Skeletal muscle tissue (tissue), 3 donors: ENCODE measurements at regions not wholly inside any gene's neighbourhood (a gene's known extent, or its start where the extent isn't known, plus 50 kb on each side); places are given as distances from the start of the nearest gene placed in this dataset.

Experiments used
- H3K27ac ChIP-seq: one replicate; pipeline ENCODE4 v1.7.0; 2013; ENCODE audit warnings: mild to moderate bottlenecking, low read depth, low read length, inconsistent platforms
- H3K27me3 ChIP-seq, 3 donors: one replicate each; pipeline ENCODE4 v1.7.0; 2013; ENCODE audit warnings: low read length in 3 of 3; ENCODE audit not compliant: control insufficient read depth in 3 of 3, insufficient read depth in 3 of 3
- H3K36me3 ChIP-seq, 3 donors: one replicate each; pipeline ENCODE4 v1.7.0; 2013; ENCODE audit warnings: low read length in 3 of 3; ENCODE audit not compliant: control insufficient read depth in 3 of 3, insufficient read depth in 3 of 3
- H3K4me1 ChIP-seq, 3 donors: one replicate each; pipeline ENCODE4 v1.7.0; 2013; ENCODE audit warnings: low read length in 3 of 3, mild to moderate bottlenecking in 3 of 3; ENCODE audit not compliant: control insufficient read depth in 3 of 3, insufficient read depth in 3 of 3
- H3K4me3 ChIP-seq, 3 donors: one replicate each; pipeline ENCODE4 v1.7.0; 2013; ENCODE audit warnings: low read length in 3 of 3
- H3K9ac ChIP-seq, 3 donors: one replicate each; pipeline ENCODE4 v1.7.0; 2013; ENCODE audit warnings: low read length in 3 of 3, mild to moderate bottlenecking in 3 of 3, moderate library complexity in 2 of 3, low read depth in 1 of 3
- H3K9me3 ChIP-seq, 3 donors: one replicate each; pipeline ENCODE4 v1.7.0; 2013; ENCODE audit warnings: low read length in 3 of 3; ENCODE audit not compliant: control insufficient read depth in 3 of 3
- donor health status: Osteomylitis.

DNA sequence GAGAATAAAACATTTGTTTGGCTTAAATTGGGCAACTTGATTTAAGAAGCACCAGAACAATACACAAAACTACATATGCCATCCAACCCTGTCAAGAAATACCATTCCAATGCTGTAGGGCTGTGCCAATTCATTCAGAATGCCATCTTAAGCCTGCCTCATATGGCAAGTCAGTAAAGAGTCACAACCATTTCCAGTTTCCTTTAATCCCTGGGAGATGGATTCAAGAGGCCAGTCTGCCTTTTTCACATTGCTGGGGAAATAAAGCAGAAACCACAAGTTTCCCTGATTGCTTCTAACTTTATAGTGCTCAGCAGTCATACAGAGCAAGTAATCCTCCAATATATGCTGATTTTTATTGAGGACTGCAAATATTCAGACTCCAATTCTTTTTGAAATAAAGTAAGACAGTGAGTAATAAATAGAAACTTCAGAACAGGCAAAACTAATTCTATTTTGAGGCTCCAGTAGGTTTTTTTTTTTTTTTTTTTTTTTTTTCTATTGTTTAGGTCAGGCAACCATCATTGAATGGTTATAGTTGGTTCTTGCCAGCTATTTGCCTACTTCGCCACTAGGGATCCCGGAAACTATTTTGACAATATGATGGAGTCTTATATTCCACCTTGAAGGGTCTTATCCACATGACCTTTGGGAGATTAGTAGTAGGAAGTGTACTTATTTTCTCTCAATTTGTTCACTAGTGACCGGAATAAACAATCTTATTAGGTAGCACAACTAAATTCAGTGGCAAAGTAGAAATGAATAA, 400.9 kb upstream of the MEF2C start:
- no peak overlapping the region for H3K27ac ChIP-seq
- H3K27me3 ChIP-seq: no peaks in the 10 kb centered on the region
- no peak overlapping the region for H3K9ac ChIP-seq
- no peaks in the 10 kb centered on the region for H3K9me3 ChIP-seq
- H3K36me3 ChIP-seq: no peaks in the 10 kb centered on the region
- H3K4me3 ChIP-seq: no peak overlapping the region
- H3K4me1 ChIP-seq: peaks cover 14 to 24% (median 15%) of the 10 kb centered on the region in 3 donors

DNA sequence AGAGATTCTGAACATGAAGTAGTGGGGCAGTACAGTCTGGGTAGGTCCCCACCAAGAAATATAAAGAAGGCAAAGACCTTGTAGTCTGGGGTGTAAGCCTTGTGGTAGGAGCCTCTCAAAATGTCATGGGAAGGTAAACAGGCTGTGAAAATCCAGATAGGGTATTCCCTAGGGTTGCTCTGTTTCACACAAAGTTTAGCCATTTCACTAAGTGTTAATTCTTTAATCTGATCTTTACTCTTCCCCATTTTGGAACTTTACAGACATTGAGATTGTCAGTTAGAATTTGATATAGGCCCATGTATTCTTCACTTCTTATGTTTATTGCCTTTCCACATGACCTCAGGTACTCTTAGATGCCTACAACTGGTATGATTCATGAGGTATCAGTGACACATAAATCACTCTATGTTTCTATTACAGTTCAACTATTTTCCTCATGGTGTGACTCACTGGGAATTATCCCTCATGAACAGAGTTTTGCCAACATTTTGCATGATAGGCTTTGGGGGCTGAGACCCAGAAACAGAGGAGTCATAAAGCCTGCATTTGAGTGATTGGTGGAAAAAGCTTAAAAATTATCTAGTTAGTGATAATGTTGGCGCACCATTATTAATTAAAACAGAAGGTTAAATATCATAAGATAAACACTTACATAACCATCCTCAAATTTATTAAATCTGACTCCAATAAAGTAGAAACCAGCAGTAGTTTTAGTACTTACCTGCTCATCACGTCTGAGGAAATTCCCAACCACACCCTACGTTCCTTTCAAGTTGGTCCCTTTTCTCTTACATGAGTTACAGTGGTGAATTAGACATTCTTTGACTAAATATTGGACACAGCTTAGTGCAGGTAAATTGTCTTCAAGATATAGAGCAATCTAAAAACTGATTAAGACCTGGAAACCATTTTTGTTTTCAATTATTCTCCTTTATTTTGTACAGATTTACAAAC, 399.8 kb upstream of the MEF2C start:
- Histone ChIP-seq H3K36me3 (no peaks in the 10 kb centered on the region), H3K4me3 (no peak overlapping the region), H3K27ac (no peak overlapping the region), H3K9me3 (no peaks in the 10 kb centered on the region), H3K27me3 (no peaks in the 10 kb centered on the region), H3K4me1 (peaks cover 14 to 24% (median 15%) of the 10 kb centered on the region in 3 donors), H3K9ac (no peak overlapping the region)

DNA sequence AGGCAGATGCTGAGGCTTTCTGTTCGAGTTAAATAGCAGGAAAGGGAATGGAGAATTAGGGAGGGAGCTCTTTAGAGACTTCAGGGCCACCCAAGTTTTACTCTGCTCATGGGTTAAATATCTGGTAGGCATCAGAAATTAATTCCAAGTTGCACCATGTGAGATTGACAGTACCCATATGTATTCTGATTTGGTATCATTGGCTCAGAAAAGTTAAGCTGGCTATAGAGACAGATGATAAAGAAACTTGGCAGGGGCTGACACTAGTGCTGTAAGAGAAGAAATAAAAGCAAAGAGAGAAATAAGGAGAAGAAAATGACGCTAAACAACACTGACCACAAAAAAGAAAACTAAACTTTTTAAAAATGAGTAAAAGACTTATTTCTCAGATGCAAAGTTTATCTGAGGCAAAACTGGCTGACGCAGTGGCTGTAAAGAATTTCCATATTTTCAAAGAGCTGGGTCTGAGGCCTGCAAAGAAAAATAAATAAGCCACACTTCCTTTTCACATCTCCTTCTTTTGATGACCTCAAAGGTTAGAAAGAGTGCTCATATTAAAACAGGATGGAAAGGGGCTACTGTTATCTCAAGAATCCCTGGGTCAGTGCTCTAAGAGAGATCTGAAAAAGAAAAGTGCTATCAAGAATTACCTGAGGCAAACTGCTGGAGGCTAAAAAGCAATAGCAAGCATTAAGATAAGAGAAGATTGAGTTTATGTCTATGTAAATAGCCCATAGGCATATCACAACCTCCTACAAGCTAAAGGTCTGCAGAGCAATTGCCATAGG, 399.0 kb upstream of the MEF2C start:
- H3K36me3 ChIP-seq: no peaks in the 10 kb centered on the region
- H3K4me1 ChIP-seq: peaks cover 14 to 24% (median 15%) of the 10 kb centered on the region in 3 donors
- H3K9me3 ChIP-seq: no peaks in the 10 kb centered on the region
- H3K9ac ChIP-seq: no peak overlapping the region
- H3K4me3 ChIP-seq: no peak overlapping the region
- H3K27ac ChIP-seq: no peak overlapping the region
- no peaks in the 10 kb centered on the region for H3K27me3 ChIP-seq

DNA sequence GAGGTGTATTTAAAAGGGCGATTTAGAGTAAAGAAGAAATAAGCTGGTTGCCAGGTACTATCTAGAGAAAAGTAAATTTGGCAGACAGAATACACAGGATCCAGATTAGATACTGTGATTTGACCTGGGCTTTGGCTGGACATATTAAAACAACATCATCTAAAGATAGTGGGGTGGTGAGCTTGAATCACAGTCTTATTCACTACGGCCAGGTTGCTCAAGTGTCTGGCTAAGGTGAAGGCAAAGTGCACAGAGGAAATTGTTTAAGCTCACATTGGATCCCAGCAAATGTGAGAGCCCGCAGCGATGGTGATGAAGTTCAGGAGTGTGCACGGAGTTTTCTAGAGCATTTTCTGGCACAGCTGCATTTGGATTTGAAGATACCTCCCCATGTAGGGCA, 398.2 kb upstream of the MEF2C start:
- H3K27ac ChIP-seq: no peak overlapping the region
- H3K9me3 ChIP-seq: no peaks in the 10 kb centered on the region
- peaks cover 14 to 24% (median 15%) of the 10 kb centered on the region in 3 donors for H3K4me1 ChIP-seq
- no peaks in the 10 kb centered on the region for H3K27me3 ChIP-seq
- H3K4me3 ChIP-seq: no peak overlapping the region
- H3K9ac ChIP-seq: no peak overlapping the region
- no peaks in the 10 kb centered on the region for H3K36me3 ChIP-seq

DNA sequence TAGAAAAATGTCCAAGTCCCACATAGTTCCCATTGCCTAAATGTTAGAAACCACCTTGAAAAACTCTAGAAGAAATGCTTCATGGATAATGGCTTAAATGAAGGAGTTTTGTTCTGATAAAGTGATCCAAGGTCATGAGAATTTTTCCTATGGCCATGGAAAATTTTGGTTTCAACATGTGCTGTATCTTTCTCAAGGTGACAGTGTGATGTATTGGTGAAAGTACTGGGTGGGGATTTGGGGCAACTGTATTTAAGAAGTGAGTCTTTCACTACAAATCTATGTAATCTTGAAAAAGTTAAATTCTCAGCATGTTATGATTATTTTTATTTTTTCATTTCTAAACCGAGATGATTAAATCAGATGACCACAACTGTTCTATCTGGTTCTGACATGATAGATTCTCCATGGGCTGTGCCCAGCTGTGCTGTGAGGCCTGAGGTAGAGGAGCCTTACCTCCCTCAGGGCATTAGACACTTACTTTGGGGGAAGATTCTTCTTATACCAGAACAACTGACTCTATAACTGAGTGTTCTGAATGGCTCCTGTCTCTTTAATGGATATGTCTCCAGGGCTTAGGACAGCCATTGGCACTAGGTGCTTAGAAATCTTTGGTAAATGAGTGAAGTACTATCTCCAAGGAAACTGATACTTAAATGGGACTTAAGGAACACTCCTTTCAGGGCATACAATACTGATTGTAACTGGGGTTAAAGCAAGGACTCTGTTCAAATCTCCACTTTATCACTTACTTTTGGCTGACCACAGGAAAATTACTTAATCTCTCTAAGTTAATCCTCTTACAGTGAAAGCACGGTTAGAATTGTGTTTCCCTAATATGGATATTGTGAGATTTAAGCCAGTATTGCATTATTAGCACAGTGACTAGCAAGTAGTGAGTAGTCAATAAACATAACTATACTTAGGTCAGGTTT, 397.4 kb upstream of the MEF2C start:
- H3K9me3 ChIP-seq: no peaks in the 10 kb centered on the region
- peaks cover 14 to 24% (median 15%) of the 10 kb centered on the region in 3 donors for H3K4me1 ChIP-seq
- no peak overlapping the region for H3K4me3 ChIP-seq
- H3K27ac ChIP-seq: no peak overlapping the region
- H3K9ac ChIP-seq: no peak overlapping the region
- H3K36me3 ChIP-seq: no peaks in the 10 kb centered on the region
- H3K27me3 ChIP-seq: no peaks in the 10 kb centered on the region

DNA sequence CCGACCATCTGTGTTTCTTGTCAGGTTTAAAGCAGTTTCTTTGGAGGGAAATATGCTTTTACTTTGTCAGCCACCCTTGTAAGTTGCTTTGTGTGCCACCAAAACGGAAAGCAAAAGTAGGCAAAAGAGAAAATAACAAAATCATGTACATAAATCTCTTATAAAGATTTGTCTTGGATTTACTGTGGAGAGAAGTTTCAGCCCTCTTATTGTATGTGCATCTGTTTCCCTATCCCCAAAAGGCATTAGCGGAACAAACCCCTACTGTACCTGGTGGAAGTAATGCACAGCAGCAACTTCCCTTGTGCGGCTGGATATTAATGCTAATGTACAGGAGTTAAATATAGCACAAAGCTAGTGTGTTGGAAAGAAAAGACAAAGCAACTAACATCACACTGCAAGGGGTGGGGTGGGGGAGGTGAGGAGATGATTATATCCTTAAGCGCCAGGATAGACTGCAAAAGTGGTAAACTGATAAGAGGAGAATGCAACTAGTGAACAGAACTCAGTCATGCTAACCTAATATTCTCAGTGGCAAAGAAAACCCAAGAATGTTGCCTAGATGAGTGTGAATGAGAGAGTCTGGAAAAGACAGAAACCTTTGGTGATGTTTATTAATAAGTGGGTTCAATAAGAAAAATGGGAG, 396.5 kb upstream of the MEF2C start:
- Histone ChIP-seq H3K9ac (no peak overlapping the region), H3K9me3 (no peaks in the 10 kb centered on the region), H3K36me3 (no peaks in the 10 kb centered on the region), H3K4me3 (no peak overlapping the region), H3K27ac (no peak overlapping the region), H3K4me1 (peaks cover 14 to 24% (median 15%) of the 10 kb centered on the region in 3 donors), H3K27me3 (no peaks in the 10 kb centered on the region)

DNA sequence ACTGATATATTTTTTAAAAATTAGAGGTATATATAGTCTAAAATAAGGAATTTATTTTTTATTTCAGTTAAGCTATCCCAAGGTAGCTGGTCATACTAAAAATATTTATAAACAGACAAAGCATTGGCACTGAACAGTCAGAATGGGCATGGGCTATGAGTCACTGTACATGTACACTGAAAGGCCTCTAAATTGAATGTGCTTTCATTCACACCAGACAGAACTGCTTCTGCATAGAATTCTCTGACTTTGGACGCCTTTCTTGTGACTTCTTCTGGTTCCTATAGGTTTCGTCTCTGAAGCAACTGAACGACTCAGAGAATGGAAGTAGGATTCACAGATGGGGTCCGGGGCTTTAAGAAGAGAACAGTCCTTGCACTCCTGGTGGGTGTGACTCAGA, 394.8 kb upstream of the MEF2C start:
- Histone ChIP-seq H3K27ac (no peak overlapping the region), H3K9me3 (no peaks in the 10 kb centered on the region), H3K36me3 (no peaks in the 10 kb centered on the region), H3K4me1 (peaks cover 13 to 17% (median 14%) of the 10 kb centered on the region in 3 donors), H3K9ac (no peak overlapping the region), H3K4me3 (no peak overlapping the region), H3K27me3 (no peaks in the 10 kb centered on the region)

DNA sequence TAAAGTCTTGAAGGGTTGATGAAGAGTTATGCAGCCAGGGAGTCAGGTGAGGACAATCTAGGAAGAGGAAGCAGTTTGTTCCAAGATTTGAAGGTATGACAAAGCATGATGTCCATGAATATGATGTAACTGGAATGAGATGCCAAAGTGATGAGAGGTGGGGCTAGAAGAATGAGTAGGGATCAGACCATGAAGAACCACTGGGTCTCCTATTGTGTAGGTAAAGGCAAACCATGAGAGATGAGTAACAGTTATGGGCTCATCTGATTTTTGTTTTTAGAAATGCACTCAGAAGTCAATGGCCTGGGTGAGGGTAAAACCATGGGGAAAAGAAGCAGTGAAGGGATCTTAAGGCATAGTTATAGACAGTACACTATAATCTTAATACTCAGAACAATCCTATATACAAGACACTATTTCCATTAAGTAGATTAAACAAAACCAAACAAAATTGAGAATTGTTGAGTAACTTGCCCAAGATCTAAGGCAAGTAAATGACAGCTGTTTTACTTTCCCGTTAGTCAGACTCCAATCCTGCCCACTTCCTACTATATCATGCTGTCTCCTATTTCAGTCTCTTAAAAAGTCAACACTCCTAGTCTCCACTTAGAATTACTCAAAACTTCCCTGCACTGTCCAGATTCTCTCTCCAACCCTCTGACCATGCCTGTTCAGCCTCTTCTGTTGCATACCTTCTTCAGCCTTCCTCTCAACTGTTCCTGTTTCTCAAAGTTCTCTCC, 393.8 kb upstream of the MEF2C start:
- no peaks in the 10 kb centered on the region for H3K9me3 ChIP-seq
- H3K27me3 ChIP-seq: no peaks in the 10 kb centered on the region
- H3K9ac ChIP-seq: no peak overlapping the region
- H3K27ac ChIP-seq: no peak overlapping the region
- H3K4me3 ChIP-seq: no peak overlapping the region
- no peaks in the 10 kb centered on the region for H3K36me3 ChIP-seq
- H3K4me1 ChIP-seq: peaks cover 7 to 8% (median 8%) of the 10 kb centered on the region in 3 donors
